HuH-7 (cell line): ENCODE measurements at regions not wholly inside any gene's neighbourhood (a gene's known extent, or its start where the extent isn't known, plus 50 kb on each side); places are given as distances from the start of the nearest gene placed in this dataset.
"Not testable (repeated sequence)": the region's sequence is repeated elsewhere in the genome, so short reads cannot be mapped to it uniquely, and the experiment has no call there.

Experiments
- DNase-seq: peaks from one replicate; pipeline ENCODE4 v3.0.0; 2011; ENCODE audit warnings: low spot score

GRCh38 chr3:66552846-66553245, 52.0 kb upstream of the LRIG1 start:
- no peak for DNase-seq

GRCh38 chr3:66553441-66554113, 52.8 kb upstream of the LRIG1 start:
- DNase-seq: no peak

- DNase-seq: no peak
Observed at GRCh38 chr3:66554178-66554577, 53.4 kb upstream of the LRIG1 start.

- no peak for DNase-seq
Observed at GRCh38 chr3:66555214-66555844, 54.5 kb upstream of the LRIG1 start.

GRCh38 chr3:66557170-66557569, 56.3 kb upstream of the LRIG1 start:
- no peak for DNase-seq

- DNase-seq: not testable (repeated sequence)
Observed at GRCh38 chr3:66559924-66560323, 59.1 kb upstream of the LRIG1 start.

GRCh38 chr3:66561367-66561766, 60.5 kb upstream of the LRIG1 start:
- no peak for DNase-seq

- DNase-seq: no peak
Observed at GRCh38 chr3:66565301-66565700, 64.5 kb upstream of the LRIG1 start.

GRCh38 chr3:66567077-66567476, 66.3 kb upstream of the LRIG1 start:
- DNase-seq: no peak

- DNase-seq: no peak
Observed at GRCh38 chr3:66572090-66572675, 71.4 kb upstream of the LRIG1 start.

GRCh38 chr3:66572938-66573710, 72.3 kb upstream of the LRIG1 start:
- peak; percentile 16 for DNase-seq

- no peak for DNase-seq
Observed at GRCh38 chr3:66574091-66574490, 73.3 kb upstream of the LRIG1 start.

GRCh38 chr3:66577426-66578203, 76.8 kb upstream of the LRIG1 start:
- no peak for DNase-seq

- DNase-seq: no peak
Observed at GRCh38 chr3:66581256-66581655, 80.4 kb upstream of the LRIG1 start.

GRCh38 chr3:66582721-66583423, 82.0 kb upstream of the LRIG1 start:
- no peak for DNase-seq

- no peak for DNase-seq
Observed at GRCh38 chr3:66583424-66584040, 82.7 kb upstream of the LRIG1 start.

GRCh38 chr3:66585520-66586095, 84.8 kb upstream of the LRIG1 start:
- no peak for DNase-seq

- no peak for DNase-seq
Observed at GRCh38 chr3:66586853-66587252, 86.0 kb upstream of the LRIG1 start.

- no peak for DNase-seq
Observed at GRCh38 chr3:66588340-66588847, 87.6 kb upstream of the LRIG1 start.

- no peak for DNase-seq
Observed at GRCh38 chr3:66592016-66592761, 91.4 kb upstream of the LRIG1 start.
